Brain microvascular endothelial cell (primary cell): ENCODE measurements at regions not wholly inside any gene's neighbourhood (a gene's known extent, or its start where the extent isn't known, plus 50 kb on each side); places are given as distances from the start of the nearest gene placed in this dataset.

Experiments
- DNase-seq: peaks from one replicate; pipeline ENCODE4 v3.0.0-alpha.2; 2020
- H3K27ac ChIP-seq: fragments of 250-450 bp; sonication (Bioruptor Pico); 2 replicates; pipeline ENCODE4 v1.5.1; 2020; ENCODE audit warnings: mild to moderate bottlenecking, moderate library complexity
- H3K27me3 ChIP-seq: fragments of 250-450 bp; sonication (Bioruptor Pico); replicated peaks from 2 replicates; pipeline ENCODE4 v1.5.1; 2020; ENCODE audit warnings: mild to moderate bottlenecking
- H3K36me3 ChIP-seq: fragments of 250-450 bp; sonication (Bioruptor Pico); replicated peaks from 2 replicates; pipeline ENCODE4 v1.5.1; 2020; ENCODE audit warnings: mild to moderate bottlenecking
- H3K4me3 ChIP-seq: 2 replicates; pipeline ENCODE4 v1.5.1; 2011; ENCODE audit warnings: low read depth, mild to moderate bottlenecking, control low read depth, low read length, moderate library complexity
- in situ Hi-C: cut with HindIII; loops from 2 replicates; pipeline ENCODE4 v1.10.0; 2017; ENCODE audit warnings: low sequenced_read_pairs, low pct_ligation_motif_present
- TF ChIP-seq, protein P1 (sequence below): IDR thresholded peaks from 2 replicates; pipeline ENCODE4 v1.5.1; 2011; ENCODE audit warnings: low read depth, mild to moderate bottlenecking, moderate library complexity, low read length, control low read depth, inconsistent platforms; ENCODE audit errors: missing control alignments

DNA sequence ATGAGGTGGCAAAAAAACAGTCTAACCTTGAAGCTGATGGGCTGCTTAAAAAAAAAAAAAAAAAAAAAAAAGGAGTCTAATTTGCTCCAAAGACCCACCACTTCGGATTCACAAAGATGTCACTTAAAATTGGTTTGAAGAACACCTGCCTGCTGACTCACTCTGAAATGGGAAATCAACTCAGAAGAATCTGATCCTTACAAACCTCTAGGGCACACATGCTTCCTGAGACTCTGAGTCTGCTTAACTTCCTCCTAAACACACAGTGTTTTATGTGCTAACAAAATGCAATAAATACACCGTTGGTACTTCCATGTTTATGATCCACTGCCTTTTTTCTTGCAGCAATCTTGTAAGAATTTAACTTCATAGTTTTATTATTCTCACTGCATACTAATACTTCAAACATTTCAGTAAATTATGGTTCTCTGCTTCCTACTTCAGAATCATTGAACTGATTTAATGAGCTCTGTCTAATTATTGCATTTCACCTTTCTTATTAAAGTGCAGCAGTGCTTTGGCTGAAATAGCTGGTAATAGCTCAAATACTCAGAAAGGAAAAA lies 73.0 kb upstream of the FRMD4B start:
- in situ Hi-C loops = no loop called here
- Histone ChIP-seq H3K4me3 (no peak overlapping the region), H3K27ac (no peak overlapping the region), H3K36me3 (no peaks in the 10 kb centered on the region), H3K27me3 (no peaks in the 10 kb centered on the region)
- DNase-seq = no peak
- TF ChIP-seq, protein P1, sequence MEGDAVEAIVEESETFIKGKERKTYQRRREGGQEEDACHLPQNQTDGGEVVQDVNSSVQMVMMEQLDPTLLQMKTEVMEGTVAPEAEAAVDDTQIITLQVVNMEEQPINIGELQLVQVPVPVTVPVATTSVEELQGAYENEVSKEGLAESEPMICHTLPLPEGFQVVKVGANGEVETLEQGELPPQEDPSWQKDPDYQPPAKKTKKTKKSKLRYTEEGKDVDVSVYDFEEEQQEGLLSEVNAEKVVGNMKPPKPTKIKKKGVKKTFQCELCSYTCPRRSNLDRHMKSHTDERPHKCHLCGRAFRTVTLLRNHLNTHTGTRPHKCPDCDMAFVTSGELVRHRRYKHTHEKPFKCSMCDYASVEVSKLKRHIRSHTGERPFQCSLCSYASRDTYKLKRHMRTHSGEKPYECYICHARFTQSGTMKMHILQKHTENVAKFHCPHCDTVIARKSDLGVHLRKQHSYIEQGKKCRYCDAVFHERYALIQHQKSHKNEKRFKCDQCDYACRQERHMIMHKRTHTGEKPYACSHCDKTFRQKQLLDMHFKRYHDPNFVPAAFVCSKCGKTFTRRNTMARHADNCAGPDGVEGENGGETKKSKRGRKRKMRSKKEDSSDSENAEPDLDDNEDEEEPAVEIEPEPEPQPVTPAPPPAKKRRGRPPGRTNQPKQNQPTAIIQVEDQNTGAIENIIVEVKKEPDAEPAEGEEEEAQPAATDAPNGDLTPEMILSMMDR = no peak

DNA sequence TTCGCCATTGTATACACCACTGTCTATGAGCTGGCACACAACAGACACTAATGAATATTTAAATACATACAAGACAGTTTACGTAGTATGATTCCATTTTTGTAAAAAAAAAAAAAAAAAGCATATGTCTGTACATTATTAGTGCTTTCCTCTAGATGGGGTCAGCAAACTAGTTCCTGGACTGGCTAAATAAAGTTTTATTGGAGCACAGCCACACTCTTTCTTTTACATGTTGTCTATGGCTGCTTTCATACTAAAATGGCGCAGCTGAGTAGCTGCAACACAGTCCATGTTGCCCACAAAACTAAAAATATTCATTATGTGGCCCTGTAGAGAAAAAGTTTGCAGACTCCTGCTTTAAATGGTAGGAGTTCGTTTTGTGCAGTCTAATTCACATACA lies 70.7 kb upstream of the FRMD4B start:
- Histone ChIP-seq H3K36me3 (no peaks in the 10 kb centered on the region), H3K27ac (no peak overlapping the region), H3K27me3 (no peaks in the 10 kb centered on the region), H3K4me3 (no peak overlapping the region)
- in situ Hi-C loops = no loop called here
- TF ChIP-seq, protein P1 = no peak
- DNase-seq = no peak

GRCh38 chr3:69454204-69454787 lies 68.4 kb upstream of the FRMD4B start:
- no peaks in the 10 kb centered on the region for H3K36me3 ChIP-seq

DNA sequence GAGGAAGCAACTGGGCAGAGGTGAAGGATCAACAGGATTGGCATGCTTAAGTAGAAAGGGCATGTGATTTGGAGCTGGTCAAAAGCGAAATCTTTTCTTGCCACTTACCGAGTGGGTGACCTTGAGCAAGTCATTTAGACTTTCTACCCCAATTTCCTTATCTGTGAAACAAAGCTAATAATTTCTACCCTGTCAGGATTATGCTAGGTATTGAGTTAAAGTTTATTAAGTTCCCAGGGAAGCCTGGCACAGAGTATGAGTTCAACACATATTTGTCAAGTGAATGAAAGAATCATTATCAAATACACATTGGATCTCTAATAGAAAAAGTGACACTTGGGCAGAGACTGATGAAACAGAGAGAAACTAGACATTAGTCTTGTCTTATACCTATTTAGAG lies 66.4 kb upstream of the FRMD4B start:
- Histone ChIP-seq H3K4me3 (no peak overlapping the region), H3K27ac (no peak overlapping the region), H3K36me3 (no peaks in the 10 kb centered on the region), H3K27me3 (no peaks in the 10 kb centered on the region)
- in situ Hi-C loops = no loop called here
- TF ChIP-seq, protein P1 = no peak
- DNase-seq = no peak

More at GRCh38 chr3:69454204-69454787, 68.4 kb upstream of the FRMD4B start:
- Histone ChIP-seq H3K4me3 (no peak overlapping the region), H3K27me3 (no peaks in the 10 kb centered on the region), H3K27ac (no peak overlapping the region)
- in situ Hi-C loops = no loop called here
- DNase-seq = no peak
- TF ChIP-seq, protein P1 = no peak

DNA sequence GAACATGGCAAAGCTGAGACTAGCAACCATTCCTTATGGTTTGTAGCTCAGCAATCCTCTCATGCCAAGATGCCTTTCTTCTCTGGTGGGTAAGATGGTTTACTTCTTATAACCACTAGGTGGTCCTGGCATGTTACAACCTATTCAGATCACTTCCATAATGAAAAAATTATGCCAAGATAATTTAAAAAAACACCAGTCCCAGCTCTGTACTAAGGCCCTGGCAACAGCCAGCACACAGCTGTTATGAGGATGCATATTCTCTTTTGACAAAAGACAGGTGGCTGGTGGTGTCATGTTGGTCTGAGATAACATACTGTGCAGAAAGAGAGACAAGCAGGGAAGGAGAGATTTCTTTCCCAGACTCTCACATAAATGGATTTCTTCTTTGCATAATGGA lies 65.7 kb upstream of the FRMD4B start:
- Histone ChIP-seq H3K36me3 (no peaks in the 10 kb centered on the region), H3K27me3 (no peaks in the 10 kb centered on the region), H3K27ac (no peak overlapping the region), H3K4me3 (no peak overlapping the region)
- TF ChIP-seq, protein P1 = peak; percentile 38
- DNase-seq = no peak
- in situ Hi-C loops = no loop called here

GRCh38 chr3:69448877-69449276 lies 63.0 kb upstream of the FRMD4B start:
- DNase-seq = no peak
- in situ Hi-C loops = no loop called here
- H3K36me3 ChIP-seq = no peaks in the 10 kb centered on the region
- H3K27me3 ChIP-seq = no peaks in the 10 kb centered on the region
- no peak overlapping the region for H3K27ac ChIP-seq
- TF ChIP-seq, protein P1 = no peak
- H3K4me3 ChIP-seq = no peak overlapping the region
